Coronary artery (tissue), 2 donors: ENCODE measurements at regions not wholly inside any gene's neighbourhood (a gene's known extent, or its start where the extent isn't known, plus 50 kb on each side); places are given as distances from the start of the nearest gene placed in this dataset.
"Not testable (repeated sequence)": the region's sequence is repeated elsewhere in the genome, so short reads cannot be mapped to it uniquely, and the experiment has no call there.

ENCODE experiments used
- DNase-seq: peaks from one replicate; pipeline ENCODE4 v3.0.0-alpha.2; 2017; ENCODE audit warnings: low spot score
- H3K27ac ChIP-seq, 2 donors: fragments of 200-600 bp; sonication (generic); one replicate each; pipeline ENCODE4 v1.5.1; 2016 to 2019
- H3K4me3 ChIP-seq: fragments of 200-600 bp; sonication (generic); 2 replicates; pipeline ENCODE4 v1.5.1; 2016; ENCODE audit warnings: mild to moderate bottlenecking, moderate library complexity

DNA sequence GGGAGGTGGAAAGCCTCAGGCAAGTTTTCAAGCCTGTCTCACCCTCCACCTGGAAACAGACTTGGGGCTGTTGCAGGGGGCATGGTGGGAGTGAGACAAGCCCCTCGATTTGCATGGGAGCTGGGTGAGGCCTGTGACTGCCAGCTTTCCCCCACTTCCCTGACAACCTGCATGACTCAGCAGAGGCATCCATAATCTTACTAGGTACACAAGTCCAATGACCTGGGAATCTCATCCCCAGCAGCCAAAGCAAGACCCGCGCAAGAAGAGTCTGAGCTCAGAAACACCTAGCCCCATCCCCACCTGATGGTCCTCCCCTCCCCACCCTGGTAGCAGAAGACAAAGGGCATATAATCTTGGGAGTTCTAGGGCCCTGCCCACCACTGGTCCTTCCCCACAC lies 136.9 kb upstream of the POMZP3 start:
- not testable (repeated sequence) for DNase-seq, H3K27ac ChIP-seq, H3K4me3 ChIP-seq

GRCh38 chr7:76760546-76761220 lies 133.6 kb upstream of the POMZP3 start:
- H3K27ac ChIP-seq, DNase-seq, H3K4me3 ChIP-seq: not testable (repeated sequence)

GRCh38 chr7:76739538-76739937 lies 112.5 kb upstream of the POMZP3 start:
- not testable (repeated sequence) for H3K4me3 ChIP-seq, H3K27ac ChIP-seq, DNase-seq

- not testable (repeated sequence) for DNase-seq, H3K27ac ChIP-seq, H3K4me3 ChIP-seq
Observed at GRCh38 chr7:76736724-76737123, 109.6 kb upstream of the POMZP3 start.

DNA sequence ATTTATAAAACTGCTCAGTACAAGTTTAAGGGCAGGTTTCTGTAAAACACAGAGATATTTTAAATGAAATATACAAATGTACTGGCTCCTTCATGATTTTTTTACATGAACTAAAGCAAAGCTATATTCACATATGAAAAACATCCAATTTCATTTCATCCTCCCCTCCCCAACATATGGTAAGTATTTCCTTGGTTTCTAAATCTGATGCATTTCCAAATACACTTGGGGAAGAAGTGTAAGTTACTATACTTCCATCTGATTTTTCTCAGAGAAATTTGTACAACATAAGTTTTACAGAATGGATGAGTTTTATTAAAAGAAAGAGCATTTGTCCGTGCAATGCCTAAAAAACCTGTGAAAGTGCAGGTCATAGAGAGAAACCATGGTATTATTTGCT lies 109.0 kb upstream of the POMZP3 start:
- not testable (repeated sequence) for H3K27ac ChIP-seq, DNase-seq, H3K4me3 ChIP-seq

DNA sequence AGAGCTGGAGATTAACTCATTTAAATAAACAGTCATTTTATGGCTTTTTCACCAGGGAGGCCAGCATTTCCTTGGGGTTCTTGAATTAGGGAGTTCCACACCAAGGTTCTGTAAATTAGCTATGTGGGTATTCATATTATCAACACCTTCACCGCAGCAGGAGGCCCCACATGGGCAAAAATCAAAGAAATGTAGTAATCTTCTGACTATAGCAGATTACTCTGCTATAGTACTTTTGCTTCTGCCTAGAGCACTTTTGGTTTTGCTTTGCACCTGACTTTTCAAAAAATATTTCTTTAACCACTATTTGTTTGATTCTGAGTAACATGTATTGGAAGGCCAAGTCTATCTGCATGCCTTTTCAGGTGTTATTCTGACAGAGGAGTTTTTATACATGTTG lies 108.6 kb upstream of the POMZP3 start:
- not testable (repeated sequence) for DNase-seq

DNA sequence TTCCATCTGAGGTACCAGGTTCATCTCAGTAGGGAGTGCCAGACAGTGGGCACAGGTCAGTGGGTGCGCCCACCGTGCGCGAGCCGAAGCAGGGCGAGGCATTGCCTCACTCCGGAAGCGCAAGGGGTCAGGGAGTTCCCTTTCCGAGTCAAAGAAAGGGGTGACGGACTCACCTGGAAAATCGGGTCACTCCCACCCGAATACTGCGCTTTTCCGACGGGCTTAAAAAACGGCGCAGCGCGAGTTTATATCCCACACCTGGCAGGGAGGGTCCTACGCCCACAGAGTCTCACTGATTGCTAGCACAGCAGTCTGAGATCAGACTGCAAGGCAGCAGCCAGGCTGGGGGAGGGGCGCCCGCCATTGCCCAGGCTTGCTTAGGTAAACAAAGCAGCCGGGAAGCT lies 101.5 kb upstream of the POMZP3 start:
- H3K4me3 ChIP-seq, DNase-seq, H3K27ac ChIP-seq: not testable (repeated sequence)

More for the DNA sequence above, 108.6 kb upstream of the POMZP3 start:
- H3K4me3 ChIP-seq, H3K27ac ChIP-seq: not testable (repeated sequence)

DNA sequence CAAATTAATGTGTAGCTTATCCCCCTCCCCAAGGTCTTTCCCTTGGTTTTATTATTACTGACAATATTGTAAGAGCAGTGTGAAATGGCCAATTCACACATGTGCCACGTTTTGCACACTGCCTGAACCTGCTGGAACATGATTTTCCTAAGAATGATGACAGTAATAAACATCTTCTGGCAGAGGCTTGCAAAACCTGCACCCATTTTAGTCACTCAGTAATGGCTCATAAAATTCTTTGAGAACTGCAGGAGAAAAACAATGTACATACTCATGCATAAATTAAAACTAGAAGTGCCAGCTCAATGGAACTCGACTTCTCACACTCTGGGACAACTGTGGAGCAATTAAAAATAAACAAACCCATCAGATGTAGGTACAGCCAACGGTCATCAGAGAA lies 96.8 kb upstream of the POMZP3 start:
- H3K27ac ChIP-seq, DNase-seq, H3K4me3 ChIP-seq: not testable (repeated sequence)

DNA sequence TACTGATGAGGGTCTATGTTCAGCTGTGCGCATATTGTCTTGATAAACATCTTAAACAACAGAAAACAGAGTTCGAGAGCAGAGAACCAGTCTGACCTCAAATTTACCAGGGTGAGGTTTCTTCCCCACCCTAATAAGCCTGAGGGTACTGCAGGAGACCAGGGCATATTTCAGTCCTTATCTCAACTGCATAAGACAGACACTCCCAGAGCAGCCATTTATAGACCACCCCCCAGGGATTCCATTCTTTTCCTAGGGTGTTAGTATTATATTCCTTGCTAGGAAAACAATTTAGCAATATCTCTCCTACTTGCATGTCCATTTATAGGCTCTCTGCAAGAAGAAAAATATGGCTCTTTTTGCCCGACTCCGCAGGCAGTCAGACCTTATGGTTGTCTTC lies 89.5 kb upstream of the POMZP3 start:
- not testable (repeated sequence) for H3K27ac ChIP-seq, DNase-seq, H3K4me3 ChIP-seq

GRCh38 chr7:76712926-76713325 lies 85.8 kb upstream of the POMZP3 start:
- H3K27ac ChIP-seq, DNase-seq, H3K4me3 ChIP-seq: not testable (repeated sequence)

DNA sequence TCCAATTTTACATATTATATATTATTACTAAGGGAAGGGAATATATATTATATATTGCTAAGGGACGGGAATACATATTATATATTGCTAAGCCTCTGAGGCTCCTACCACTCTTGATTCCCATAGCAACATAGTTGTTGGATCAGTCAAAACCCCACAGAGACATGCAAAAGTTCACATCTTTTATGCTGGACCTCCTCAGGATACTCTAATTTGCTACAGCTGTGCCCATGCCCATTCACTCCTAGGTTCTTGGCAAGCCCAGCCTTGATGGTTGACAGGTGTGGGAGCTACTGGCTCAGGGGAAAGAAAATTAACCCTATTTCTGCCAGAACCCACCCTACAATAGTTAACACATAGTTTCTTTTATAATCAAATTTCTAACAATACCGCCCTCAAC lies 84.6 kb upstream of the POMZP3 start:
- H3K27ac ChIP-seq, H3K4me3 ChIP-seq, DNase-seq: not testable (repeated sequence)

- not testable (repeated sequence) for DNase-seq, H3K27ac ChIP-seq, H3K4me3 ChIP-seq
Observed at GRCh38 chr7:76709703-76710102, 82.6 kb upstream of the POMZP3 start.

- DNase-seq, H3K4me3 ChIP-seq, H3K27ac ChIP-seq: not testable (repeated sequence)
Observed at GRCh38 chr7:76708446-76708845, 81.4 kb upstream of the POMZP3 start.

- not testable (repeated sequence) for DNase-seq, H3K4me3 ChIP-seq, H3K27ac ChIP-seq
Observed at GRCh38 chr7:76703815-76704214, 76.7 kb upstream of the POMZP3 start.

DNA sequence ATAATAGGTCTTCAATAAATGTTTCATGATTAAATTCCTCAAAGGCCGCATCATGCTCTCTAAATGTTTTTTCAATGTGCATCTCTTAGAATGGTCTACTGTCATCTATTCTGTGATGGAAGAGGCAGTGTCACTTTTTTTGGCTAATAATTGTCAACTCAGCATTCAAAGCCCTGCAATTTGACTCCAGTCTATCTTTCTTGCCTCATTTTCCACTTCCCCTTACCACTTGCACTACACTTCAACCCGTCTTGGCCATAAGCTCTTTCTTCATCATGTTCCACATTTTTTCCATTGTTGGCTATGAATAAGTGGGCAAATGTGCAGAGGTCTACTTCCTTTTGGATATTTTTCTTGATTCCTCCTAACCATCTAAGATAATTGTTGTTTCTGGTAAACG lies 59.2 kb upstream of the POMZP3 start:
- H3K4me3 ChIP-seq, H3K27ac ChIP-seq, DNase-seq: not testable (repeated sequence)

GRCh38 chr7:76684737-76685136 lies 57.7 kb upstream of the POMZP3 start:
- not testable (repeated sequence) for DNase-seq, H3K4me3 ChIP-seq, H3K27ac ChIP-seq

DNA sequence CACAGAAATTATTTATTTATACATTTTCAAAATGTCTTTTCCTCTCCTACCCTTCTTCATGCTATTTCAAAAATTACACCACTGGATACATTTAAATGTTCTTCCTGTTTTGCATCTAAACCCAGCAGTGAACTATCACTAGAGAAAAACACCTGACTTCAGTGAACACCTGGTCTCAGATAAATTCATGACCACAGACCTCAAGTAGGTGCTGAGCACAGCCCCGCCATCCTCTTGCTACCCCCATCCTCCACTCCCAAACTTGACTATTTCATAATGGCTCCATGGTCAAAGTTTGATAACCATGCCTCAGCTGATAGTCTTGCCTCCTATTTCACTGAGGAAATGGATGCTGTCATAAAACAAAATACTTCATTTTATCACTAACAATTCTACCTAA lies 56.6 kb upstream of the POMZP3 start:
- not testable (repeated sequence) for H3K4me3 ChIP-seq, H3K27ac ChIP-seq, DNase-seq

- DNase-seq, H3K4me3 ChIP-seq, H3K27ac ChIP-seq: not testable (repeated sequence)
Observed at GRCh38 chr7:76681810-76682209, 54.7 kb upstream of the POMZP3 start.

DNA sequence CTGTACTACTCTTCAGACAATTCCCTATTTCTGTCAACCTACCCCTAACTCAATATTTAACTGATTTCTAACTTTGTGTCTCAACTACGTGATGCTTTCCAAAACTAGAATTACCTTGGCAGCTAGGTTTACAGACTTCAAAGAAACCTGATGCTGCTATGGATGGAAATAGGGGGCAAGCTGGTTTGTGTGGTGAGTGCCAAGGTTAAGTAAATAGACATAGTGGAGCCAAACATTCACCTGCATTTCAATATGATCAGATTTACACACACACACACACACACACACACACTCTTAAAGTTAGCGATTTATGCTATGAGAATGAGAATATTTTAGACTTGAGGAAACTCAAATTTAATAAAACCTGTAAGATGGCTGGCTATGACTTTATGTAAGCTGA lies 52.1 kb upstream of the POMZP3 start:
- not testable (repeated sequence) for H3K27ac ChIP-seq, DNase-seq, H3K4me3 ChIP-seq

GRCh38 chr7:76678500-76678899 lies 51.4 kb upstream of the POMZP3 start:
- not testable (repeated sequence) for H3K27ac ChIP-seq, DNase-seq

DNA sequence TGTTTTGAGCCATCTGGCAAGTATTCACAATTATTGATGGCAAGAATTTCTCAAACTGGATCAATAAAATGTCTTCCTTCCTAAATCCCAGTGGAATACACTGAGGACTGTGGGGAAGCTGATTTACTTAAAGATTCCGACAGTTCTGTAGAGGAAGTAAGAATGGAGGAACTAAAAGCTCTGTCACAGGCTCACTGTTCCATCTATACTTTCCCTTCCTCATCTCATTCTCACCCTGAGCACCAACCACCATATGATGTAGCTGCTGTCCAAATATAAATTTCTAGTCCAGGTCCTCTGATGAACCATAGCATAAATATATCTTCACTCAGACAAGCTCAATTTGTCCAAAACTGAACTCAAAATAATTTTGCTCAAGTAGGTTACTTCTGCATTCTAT lies 49.8 kb upstream of the POMZP3 start:
- DNase-seq, H3K27ac ChIP-seq, H3K4me3 ChIP-seq: not testable (repeated sequence)

More at GRCh38 chr7:76678500-76678899, 51.4 kb upstream of the POMZP3 start:
- not testable (repeated sequence) for H3K4me3 ChIP-seq
